ENCODE measurements at regions not wholly inside any gene's neighbourhood (a gene's known extent, or its start where the extent isn't known, plus 50 kb on each side); places are given as distances from the start of the nearest gene placed in this dataset.
"Not testable (repeated sequence)": the region's sequence is repeated elsewhere in the genome, so short reads cannot be mapped to it uniquely, and the experiment has no call there.

DNA sequence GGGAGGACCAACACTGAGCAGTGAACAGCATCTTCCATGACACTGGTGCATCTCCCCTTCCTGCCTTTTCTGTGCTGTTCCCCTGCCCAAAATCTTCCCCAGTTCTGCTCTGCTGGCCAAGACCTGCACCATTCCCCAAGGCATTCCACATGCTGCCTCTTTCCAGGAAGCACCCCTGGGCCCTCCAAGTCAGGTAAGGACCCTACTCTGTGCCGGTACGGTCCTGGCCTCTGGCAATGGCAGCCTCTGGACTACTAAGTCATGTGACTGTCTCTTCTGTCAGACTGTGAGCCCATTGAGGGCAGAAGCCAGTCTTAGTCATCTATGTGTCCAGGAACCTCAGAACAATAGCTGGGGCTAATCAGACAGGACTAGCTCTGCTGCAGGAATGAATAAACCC lies 282.0 kb downstream of the MYCN start:
- Mint-ChIP-seq H3K27ac (no peak overlapping the region), H3K27me3 (peaks cover 6% of the 10 kb centered on the region), H3K9me3 (peaks cover 13% of the 10 kb centered on the region), H3K4me3 (no peak overlapping the region), H3K4me1 (ENCODE audit: unreplicated experiment) (peaks cover 14% of the 10 kb centered on the region), H3K36me3 (no peaks in the 10 kb centered on the region)
- no peak for DNase-seq (ENCODE audit: extremely low spot score, unreplicated experiment)
- TF ChIP-seq, protein P1, sequence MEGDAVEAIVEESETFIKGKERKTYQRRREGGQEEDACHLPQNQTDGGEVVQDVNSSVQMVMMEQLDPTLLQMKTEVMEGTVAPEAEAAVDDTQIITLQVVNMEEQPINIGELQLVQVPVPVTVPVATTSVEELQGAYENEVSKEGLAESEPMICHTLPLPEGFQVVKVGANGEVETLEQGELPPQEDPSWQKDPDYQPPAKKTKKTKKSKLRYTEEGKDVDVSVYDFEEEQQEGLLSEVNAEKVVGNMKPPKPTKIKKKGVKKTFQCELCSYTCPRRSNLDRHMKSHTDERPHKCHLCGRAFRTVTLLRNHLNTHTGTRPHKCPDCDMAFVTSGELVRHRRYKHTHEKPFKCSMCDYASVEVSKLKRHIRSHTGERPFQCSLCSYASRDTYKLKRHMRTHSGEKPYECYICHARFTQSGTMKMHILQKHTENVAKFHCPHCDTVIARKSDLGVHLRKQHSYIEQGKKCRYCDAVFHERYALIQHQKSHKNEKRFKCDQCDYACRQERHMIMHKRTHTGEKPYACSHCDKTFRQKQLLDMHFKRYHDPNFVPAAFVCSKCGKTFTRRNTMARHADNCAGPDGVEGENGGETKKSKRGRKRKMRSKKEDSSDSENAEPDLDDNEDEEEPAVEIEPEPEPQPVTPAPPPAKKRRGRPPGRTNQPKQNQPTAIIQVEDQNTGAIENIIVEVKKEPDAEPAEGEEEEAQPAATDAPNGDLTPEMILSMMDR (conservative IDR thresholded peaks at IDR 0.05), result no peak

DNA sequence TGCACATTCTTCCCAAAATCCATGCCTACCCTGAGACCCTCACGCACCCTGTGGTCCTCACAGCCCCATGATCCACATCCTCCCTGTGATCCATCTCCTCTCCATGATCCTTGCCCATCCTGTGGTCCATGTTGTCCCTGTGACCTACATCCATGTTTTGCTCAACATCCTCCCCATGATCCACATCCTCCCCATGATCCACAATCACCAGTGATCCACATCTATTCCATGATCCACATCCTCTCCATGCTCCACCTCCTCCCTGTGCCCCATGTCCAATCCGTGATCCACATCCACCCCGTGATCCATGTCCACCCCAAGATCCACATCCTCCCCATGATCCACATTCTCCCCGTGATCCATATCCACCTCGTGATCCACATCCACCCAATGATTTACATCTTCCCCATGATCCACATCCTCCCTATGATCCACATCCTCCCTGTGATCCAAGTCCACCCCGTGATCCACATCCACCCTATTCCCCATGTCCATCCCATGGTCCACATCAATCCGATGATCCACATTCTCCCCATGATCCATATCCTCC lies 281.2 kb downstream of the MYCN start:
- TF ChIP-seq, protein P1 (conservative IDR thresholded peaks at IDR 0.05), result no peak
- Mint-ChIP-seq H3K36me3 (no peaks in the 10 kb centered on the region), H3K27me3 (peaks cover 6% of the 10 kb centered on the region), H3K27ac (no peak overlapping the region), H3K4me1 (ENCODE audit: unreplicated experiment) (peaks cover 22% of the 10 kb centered on the region), H3K9me3 (peaks cover 13% of the 10 kb centered on the region), H3K4me3 (no peak overlapping the region)
- DNase-seq (ENCODE audit: extremely low spot score, unreplicated experiment), result no peak

DNA sequence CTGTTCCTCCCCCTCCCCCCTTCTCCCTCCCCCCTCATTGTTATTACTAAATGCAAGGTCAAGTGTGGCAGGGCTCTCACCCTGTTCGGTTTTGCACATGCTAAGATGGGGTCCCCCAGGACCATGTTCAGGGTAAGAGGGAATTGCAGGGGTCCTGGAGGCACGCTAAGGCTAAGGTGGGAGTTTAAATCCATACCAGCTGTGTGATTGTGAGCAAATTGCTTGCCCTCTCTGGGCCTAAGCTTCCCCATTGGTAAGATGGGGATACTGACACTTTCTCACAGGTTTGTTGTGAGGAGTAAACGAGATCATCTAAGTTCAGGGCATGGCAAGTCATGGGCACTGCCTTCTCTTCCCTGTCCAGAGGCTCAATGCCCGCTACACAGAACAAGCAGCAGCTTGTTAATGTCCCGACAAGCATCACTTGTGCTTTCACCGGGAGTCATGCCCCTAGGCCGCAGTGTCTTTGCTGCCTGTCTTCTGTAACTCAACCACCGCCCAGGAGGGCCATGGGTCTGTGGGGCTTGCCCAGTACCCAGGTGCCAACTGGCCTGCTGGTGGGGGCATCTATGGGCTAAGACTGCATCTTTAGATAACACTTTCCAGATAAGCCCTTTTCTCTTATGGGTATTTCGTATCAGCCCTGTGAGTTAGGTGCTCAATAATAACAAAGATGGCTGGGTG lies 279.1 kb downstream of the MYCN start:
- no peak overlapping the region for H3K4me3 Mint-ChIP-seq
- no peak for DNase-seq (ENCODE audit: extremely low spot score, unreplicated experiment)
- H3K27me3 Mint-ChIP-seq, result peaks cover 6% of the 10 kb centered on the region
- H3K36me3 Mint-ChIP-seq, result no peaks in the 10 kb centered on the region
- TF ChIP-seq, protein P1 (conservative IDR thresholded peaks at IDR 0.05), result no peak
- no peak overlapping the region for H3K27ac Mint-ChIP-seq
- H3K4me1 Mint-ChIP-seq (ENCODE audit: unreplicated experiment), result peaks cover 32% of the 10 kb centered on the region
- peaks cover 13% of the 10 kb centered on the region for H3K9me3 Mint-ChIP-seq

DNA sequence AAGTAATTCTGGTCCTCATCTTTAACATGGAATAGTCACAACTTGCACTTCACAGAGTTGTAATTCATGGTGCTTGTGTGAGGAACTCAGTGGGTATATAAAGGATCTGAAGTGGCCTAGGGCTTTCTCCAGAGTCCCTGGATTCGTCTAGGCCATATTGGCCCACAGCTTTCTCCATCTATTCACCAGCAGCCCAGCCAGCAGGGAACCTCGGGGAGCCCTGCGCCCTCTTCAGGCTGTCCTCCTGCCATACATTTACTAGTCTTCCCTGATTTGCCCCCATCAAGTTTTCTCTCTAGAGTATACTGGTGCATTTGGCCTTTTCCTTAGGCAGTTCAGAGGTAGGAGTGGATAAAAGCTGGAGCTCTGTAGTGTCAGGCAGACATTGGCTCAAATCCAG lies 278.3 kb downstream of the MYCN start:
- Mint-ChIP-seq H3K4me1 (ENCODE audit: unreplicated experiment) (peaks cover 24% of the 10 kb centered on the region), H3K9me3 (peaks cover 13% of the 10 kb centered on the region), H3K27me3 (peaks cover 6% of the 10 kb centered on the region), H3K27ac (no peak overlapping the region), H3K4me3 (no peak overlapping the region), H3K36me3 (no peaks in the 10 kb centered on the region)
- no peak for DNase-seq (ENCODE audit: extremely low spot score, unreplicated experiment)
- TF ChIP-seq, protein P1 (conservative IDR thresholded peaks at IDR 0.05), result peak; percentile 72

DNA sequence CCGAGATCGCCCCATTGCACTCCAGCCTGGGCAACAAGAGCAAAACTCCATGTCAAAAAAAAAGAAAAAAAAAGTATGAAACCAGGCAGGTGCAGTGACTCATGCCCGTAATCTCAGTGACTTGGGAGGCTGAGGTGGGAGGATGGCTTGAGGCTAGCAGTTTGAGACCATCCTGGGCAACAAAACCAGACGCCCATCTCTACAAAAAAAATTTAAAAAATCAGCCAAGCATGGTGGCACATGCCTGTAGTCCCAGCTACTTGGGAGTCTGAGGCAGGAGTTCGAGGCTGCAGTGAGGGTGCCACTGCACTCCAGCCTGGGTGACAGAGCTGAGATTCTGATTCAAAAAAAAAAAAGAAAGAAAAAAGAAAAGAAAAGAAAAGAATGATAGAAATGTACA lies 277.8 kb downstream of the MYCN start:
- H3K4me1 Mint-ChIP-seq (ENCODE audit: unreplicated experiment), result peaks cover 20% of the 10 kb centered on the region
- H3K4me3 Mint-ChIP-seq, result no peak overlapping the region
- H3K36me3 Mint-ChIP-seq, result no peaks in the 10 kb centered on the region
- H3K27ac Mint-ChIP-seq, result no peak overlapping the region
- TF ChIP-seq, protein P1 (conservative IDR thresholded peaks at IDR 0.05), result no peak
- H3K9me3 Mint-ChIP-seq, result peaks cover 13% of the 10 kb centered on the region
- no peak for DNase-seq (ENCODE audit: extremely low spot score, unreplicated experiment)
- peaks cover 6% of the 10 kb centered on the region for H3K27me3 Mint-ChIP-seq

DNA sequence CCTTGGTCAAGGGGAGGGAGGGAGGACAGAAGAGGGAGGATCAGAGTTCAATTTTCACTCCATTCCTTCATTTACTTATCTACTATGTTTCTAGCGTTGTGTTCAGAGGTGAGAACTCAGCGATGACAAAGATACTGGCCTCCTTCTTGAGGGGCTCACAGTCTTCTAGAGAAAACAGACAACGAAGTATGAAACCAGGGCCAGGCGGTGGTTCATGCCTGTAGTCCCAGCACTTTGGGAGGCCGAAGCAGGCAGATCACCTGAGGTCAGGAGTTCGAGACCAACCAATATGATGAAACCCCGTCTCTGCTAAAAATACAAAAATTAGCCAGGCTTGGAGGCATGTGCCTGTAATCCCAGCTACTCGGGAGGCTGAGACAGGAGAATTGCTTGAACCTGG lies 277.4 kb downstream of the MYCN start:
- H3K4me1 Mint-ChIP-seq (ENCODE audit: unreplicated experiment), result peaks cover 19% of the 10 kb centered on the region
- not testable (repeated sequence) for H3K27me3 Mint-ChIP-seq; H3K36me3 Mint-ChIP-seq; H3K4me3 Mint-ChIP-seq; DNase-seq (ENCODE audit: extremely low spot score, unreplicated experiment); H3K27ac Mint-ChIP-seq
- peaks cover 13% of the 10 kb centered on the region for H3K9me3 Mint-ChIP-seq

Measured in type B pancreatic cell (in vitro differentiated cells).